Renal cortex interstitium (tissue), 11 donors: ENCODE measurements at regions not wholly inside any gene's neighbourhood (a gene's known extent, or its start where the extent isn't known, plus 50 kb on each side); places are given as distances from the start of the nearest gene placed in this dataset.
"Not testable (repeated sequence)": the region's sequence is repeated elsewhere in the genome, so short reads cannot be mapped to it uniquely, and the experiment has no call there.

Experiments
- DNase-seq, 11 donors: peaks; one replicate each; pipeline ENCODE4 v3.0.0-alpha.2; 2013; ENCODE audit warnings: low read depth in 9 of 11, low spot score in 4 of 11; ENCODE audit errors: extremely low read depth in 1 of 11

GRCh38 chr16:61237884-61238485 is 798.3 kb downstream of the CDH8 start:
- DNase-seq = no peak

- DNase-seq = peak in 8 of 11 donors; percentile 5 to 38 (median 14)
Observed at GRCh38 chr16:61233713-61234112, 802.5 kb downstream of the CDH8 start.

- DNase-seq = no peak
Observed at GRCh38 chr16:61228371-61228770, 807.9 kb downstream of the CDH8 start.

DNA sequence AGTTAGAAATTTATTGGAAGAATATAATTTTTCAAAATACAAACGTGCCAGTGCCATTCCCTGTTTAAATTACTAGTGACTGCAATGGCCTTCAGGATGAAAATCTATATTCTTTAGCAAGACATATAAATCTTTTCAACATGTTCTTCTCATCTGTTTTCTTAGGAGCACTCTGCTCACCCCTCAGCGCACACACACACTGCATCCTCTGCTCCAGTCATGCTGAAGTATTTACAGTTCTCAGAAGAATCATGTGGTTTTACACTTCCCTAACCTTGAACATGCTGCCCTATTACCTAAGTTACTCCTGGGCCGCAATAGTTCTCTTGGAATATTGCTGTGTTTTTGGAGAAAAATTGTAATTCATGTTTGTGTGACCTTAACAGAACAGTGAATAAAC is 820.6 kb downstream of the CDH8 start:
- DNase-seq = no peak

DNA sequence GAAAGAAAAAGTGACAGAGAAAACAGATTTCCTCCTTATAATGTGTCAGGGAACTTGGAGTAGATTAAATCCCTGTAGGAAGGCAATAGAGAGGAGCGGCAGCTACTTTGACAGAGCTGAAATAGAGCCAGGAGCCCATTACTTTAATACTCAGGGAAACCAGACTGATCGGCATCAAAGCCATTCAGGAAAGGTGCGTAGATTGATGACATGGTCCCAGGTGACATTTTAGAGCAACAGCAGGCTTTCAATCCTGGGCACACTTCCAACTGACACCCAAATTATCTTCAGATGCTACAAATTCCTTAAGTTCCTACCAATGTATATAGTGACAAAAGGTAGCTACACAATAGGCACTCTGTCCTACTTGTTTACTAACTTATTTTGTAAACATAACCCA is 821.5 kb downstream of the CDH8 start:
- DNase-seq = no peak

DNA sequence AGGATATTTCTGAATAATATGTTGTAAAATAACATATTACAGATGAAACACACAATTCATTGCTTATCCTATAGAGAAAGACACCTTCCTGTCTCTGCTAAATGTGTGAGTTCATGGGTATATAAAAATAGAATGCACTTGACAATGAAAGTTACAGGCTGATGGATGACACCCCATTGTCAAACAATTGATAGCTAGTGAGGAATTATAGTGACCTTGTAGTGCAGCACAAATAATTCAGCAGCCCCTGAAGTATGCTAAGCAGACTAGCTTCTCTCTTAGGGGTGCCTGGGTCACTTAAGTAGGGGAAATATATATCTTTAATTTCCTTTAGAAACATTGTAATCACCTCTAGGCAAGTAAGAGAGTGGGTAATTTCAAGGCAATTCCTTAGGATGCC is 826.2 kb downstream of the CDH8 start:
- no peak for DNase-seq

GRCh38 chr16:61195006-61195405 is 841.2 kb downstream of the CDH8 start:
- DNase-seq = no peak

- no peak for DNase-seq
Observed at GRCh38 chr16:61194573-61194972, 841.7 kb downstream of the CDH8 start.

GRCh38 chr16:61182391-61182790 is 853.8 kb downstream of the CDH8 start:
- DNase-seq = no peak

DNA sequence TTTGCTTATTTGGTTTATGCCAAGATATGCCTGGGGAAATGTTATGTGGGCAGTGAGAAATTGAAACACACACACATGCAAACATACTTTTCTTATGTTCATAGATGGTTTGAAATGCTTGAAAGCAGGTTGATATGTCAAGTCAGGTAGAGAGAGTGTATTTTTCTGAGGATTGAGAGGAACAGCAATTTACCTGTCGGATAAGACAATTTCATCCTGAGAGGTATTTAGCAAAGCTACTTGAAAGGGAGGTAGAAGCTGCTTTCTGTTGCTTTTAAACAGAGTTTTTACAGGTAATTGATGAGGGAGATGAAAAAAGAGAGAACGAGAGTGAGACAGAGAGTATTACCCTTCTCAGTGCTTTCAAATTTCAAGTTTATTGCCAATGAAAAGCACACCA is 854.3 kb downstream of the CDH8 start:
- no peak for DNase-seq

DNA sequence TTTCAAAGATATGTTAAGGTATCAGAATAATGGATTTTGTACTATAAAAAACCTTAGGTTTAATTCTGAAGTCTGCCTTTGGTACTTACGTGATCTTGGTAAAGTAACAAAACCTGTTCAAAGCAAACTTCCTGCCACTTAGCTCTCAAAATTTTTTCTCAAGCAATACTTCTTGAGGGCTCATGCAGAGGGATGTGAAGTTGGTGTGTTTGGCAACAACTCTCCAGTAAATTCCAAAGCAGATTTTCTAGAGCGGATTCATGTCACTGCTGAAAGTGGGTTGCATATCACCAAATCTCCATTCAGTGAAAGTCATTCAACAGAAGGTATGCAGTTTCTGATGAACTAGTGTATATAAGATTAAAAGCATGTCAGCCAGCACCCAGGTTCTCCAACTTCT is 856.7 kb downstream of the CDH8 start:
- no peak for DNase-seq

- no peak for DNase-seq
Observed at GRCh38 chr16:61165797-61166196, 870.4 kb downstream of the CDH8 start.

DNA sequence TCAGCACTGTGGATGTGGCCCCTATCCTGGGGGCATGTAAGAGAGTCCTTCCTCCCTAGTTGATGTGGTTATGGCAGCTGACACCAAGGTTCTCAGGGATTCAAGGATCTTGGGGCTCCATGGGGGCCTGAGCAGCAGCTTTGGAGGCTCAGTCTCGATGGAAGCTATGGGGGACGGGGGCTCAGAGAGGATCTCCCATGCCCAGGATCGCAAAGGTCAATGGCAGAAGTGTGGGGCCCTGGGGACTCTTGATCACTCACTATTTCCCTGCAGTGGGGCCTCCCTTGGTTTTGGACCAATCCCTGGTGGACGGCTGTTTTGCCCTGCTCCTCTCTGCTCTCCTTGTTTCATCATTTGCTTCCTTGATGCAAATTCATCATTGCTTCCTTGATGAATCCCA is 885.9 kb downstream of the CDH8 start:
- DNase-seq = no peak

DNA sequence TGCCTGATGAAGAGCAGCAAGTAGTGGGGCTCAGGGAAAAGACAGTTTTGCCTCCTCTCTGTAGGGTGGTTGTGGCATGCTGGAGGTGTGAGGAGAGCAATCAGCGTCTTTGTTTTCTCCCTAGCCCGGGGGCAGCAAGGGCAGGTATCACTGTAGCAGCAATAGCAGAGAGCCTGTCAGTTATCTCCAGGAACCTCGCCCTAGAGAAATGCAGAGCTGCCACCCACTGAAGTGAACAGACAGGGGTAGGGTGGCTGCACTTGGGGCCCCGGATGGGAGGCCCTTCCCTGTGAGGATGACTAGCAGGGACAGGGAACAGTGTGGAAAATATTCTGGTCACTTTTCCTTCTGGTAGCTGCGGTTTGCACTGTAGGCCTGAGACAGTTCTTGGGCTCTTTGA is 886.5 kb downstream of the CDH8 start:
- DNase-seq = no peak

- no peak for DNase-seq
Observed at GRCh38 chr16:61148930-61149329, 887.3 kb downstream of the CDH8 start.

DNA sequence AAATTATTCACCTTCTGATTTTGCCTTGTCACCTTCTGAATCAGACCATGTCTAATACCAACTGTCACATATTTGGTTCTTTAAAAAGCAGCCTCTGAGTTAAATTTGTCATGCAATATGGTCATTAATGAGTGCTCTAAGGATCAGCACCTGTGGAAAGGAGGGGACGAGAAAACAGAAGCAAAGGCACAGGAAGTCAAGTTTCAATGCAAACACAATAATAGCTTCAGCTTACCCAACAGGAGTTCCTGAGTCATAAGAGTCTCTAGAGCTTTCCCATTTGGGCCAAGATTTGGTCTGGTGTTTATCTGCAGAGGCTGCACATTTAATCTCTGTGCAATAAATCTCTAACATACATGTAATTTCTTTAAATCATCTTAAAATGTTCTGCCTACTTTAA is 889.8 kb downstream of the CDH8 start:
- DNase-seq = no peak

- DNase-seq = no peak
Observed at GRCh38 chr16:61131447-61131846, 904.8 kb downstream of the CDH8 start.

DNA sequence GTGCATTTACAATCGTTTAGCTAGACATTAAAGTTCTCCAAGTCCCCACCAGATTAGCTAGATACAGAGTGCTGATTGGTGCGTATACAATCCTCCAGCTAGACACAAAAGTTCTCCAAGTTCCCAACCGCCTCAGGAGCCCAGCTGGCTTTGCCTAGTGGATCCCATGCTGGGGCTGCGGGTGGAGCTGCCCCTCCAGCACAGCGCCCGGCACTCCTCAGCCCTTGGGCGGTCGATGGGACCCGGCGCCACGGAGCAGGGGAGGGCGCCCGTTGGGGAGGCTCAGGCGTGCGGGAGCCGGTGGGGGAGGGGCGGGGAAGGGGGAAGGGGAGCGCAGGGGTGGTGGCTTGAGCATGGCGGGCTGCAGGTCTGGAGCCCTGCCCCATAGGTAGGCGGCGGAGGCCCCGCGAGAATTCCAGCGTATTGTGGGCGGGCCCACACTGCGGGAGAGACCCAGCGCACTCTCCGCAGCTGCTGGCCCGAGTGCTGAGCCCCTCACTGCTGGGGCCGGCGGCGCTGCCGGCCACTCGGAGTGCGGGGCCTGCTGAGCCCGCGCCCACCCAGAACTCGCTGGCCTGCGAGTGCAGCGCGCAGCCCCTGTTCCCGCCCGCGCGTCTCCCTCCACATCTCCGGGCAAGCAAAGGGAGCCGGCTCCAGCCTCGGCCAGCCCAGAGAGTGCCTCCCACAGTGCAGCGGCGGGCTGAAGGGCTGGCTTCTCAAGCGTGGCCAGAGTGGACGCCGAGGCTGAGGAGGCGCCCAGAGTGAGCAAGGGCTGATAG is 907.5 kb downstream of the CDH8 start:
- no peak for DNase-seq

DNA sequence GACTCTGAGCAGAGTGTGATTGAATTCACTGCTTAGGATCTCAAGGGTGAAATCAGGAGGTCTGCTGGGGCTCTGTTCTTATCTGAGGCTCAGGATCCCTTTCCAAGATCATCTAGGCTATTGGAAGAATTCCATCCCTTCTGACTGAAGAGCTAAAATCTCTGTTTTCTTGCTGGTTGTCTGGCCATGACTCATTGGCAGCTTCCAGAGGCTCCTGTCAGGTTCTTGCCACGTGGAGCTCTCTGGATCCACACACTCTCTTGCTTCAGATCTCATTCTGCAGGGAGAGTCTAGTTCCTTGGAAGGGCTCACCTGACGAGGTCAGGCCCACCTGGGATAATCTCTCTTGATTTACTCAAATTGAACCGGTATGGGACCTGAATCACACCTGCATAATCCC is 930.7 kb downstream of the CDH8 start:
- DNase-seq = no peak

GRCh38 chr16:61098505-61098904 is 937.7 kb downstream of the CDH8 start:
- no peak for DNase-seq

DNA sequence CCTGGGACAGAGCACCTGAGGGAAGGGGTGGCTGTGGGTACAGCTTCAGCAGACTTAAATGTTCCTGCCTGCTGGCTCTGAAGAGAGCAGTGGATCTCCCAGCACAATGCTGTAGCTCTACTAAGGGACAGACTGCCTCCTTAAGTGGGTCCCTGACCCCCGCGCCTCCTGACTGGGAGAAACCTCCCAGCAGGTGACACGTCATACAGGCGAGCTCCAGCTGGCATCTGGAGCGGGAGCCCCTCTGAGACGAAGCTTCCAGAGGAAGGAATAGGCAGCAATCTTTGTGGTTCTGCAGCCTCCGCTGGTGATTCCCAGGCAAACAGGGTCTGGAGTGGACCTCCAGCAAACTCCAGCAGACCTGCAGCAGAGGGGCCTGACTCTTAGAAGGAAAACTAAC is 944.9 kb downstream of the CDH8 start:
- not testable (repeated sequence) for DNase-seq
